GM12878 (cell line): ENCODE measurements at regions not wholly inside any gene's neighbourhood (a gene's known extent, or its start where the extent isn't known, plus 50 kb on each side); places are given as distances from the start of the nearest gene placed in this dataset.
"Not testable (repeated sequence)": the region's sequence is repeated elsewhere in the genome, so short reads cannot be mapped to it uniquely, and the experiment has no call there.

Source experiments
- ATAC-seq: fragments of 200-7000 bp; cut with Tn5 transposase; 3 replicates; pipeline ENCODE4 v1.9.1; 2020; ENCODE audit warnings: mild to moderate bottlenecking, moderate library complexity
- BruUV-seq: library from RNA; stranded (reverse); fragments of 400-500 nt; replicated peaks from 2 replicates; lab custom pipeline; 2021; lab: Mats Ljungman, UMichigan
- CTCF ChIA-PET: fragments of 300-600 bp; sonication (Branson Sonifier 250); formaldehyde crosslinking; extraction: SDS; loops from one replicate; lab custom pipeline; 2021; ENCODE audit warnings: inconsistent platforms; lab: Yijun Ruan, JAX
- POLR2A ChIA-PET: fragments of 350-600 bp; formaldehyde crosslinking; extraction: SDS; loops from one replicate; lab custom pipeline; 2021; ENCODE audit warnings: inconsistent platforms; lab: Charles Lee
- RAD21 ChIA-PET: fragments of 300-600 bp; sonication (Branson Sonifier 250); formaldehyde crosslinking; loops from one replicate; lab custom pipeline; 2023; ENCODE audit warnings: antibody characterized with exemption; ENCODE audit not compliant: unreplicated experiment; lab: Charles Lee
- SMC1A ChIA-PET: fragments of 300-600 bp; sonication (Branson Sonifier 250); formaldehyde crosslinking; loops from one replicate; lab custom pipeline; 2023; ENCODE audit not compliant: unreplicated experiment, uncharacterized antibody; lab: Charles Lee
- DNase-seq: peaks from one replicate; pipeline ENCODE4 v3.0.0-alpha.2; 2011; ENCODE audit warnings: low read depth, low spot score
- FAIRE-seq: peaks from 3 replicates; lab custom pipeline; 2011; peaks lifted over from hg19 to GRCh38; lab: Jason Lieb, UNC
- H2AFZ ChIP-seq: 2 replicates; pipeline ENCODE4 v1.6.0; 2011; ENCODE audit warnings: low read depth, low read length, control low read depth; ENCODE audit not compliant: control insufficient read depth
- H3K27ac ChIP-seq: 2 replicates; pipeline ENCODE4 v1.5.1; 2011; ENCODE audit warnings: control low read depth; ENCODE audit not compliant: control insufficient read depth, insufficient read depth
- H3K27me3 ChIP-seq, 2 experiments: replicated peaks in 1 of 2; 2 replicates each; pipeline versions ENCODE4 v1.6.0 to v1.6.1; 2011; ENCODE audit warnings: low read length in 1 of 2; ENCODE audit not compliant: control insufficient read depth in 2 of 2, insufficient read depth in 2 of 2
- H3K36me3 ChIP-seq, 2 experiments: 2 replicates each; pipeline ENCODE4 v1.5.1; 2011; ENCODE audit warnings: low read length in 1 of 2; ENCODE audit not compliant: control insufficient read depth in 2 of 2, insufficient read depth in 2 of 2
- H3K4me1 ChIP-seq: 2 replicates; pipeline ENCODE4 v1.6.1; 2011; ENCODE audit warnings: mild to moderate bottlenecking, low read length, moderate library complexity, mixed read lengths; ENCODE audit not compliant: control insufficient read depth, insufficient read depth
- H3K4me2 ChIP-seq: 2 replicates; pipeline ENCODE4 v1.6.0; 2011; ENCODE audit warnings: control low read depth; ENCODE audit not compliant: control insufficient read depth, insufficient read depth
- H3K4me3 ChIP-seq: fragments of 200-600 bp; sonication (generic); 2 replicates; pipeline ENCODE4 v1.5.1; 2016
- H3K79me2 ChIP-seq: 2 replicates; pipeline ENCODE4 v1.6.0; 2011; ENCODE audit warnings: low read length; ENCODE audit not compliant: control insufficient read depth, insufficient read depth
- H3K9ac ChIP-seq: 2 replicates; pipeline ENCODE4 v1.8.0; 2011; ENCODE audit warnings: low read length, control low read depth, mixed read lengths; ENCODE audit not compliant: control insufficient read depth, insufficient read depth
- H3K9me3 ChIP-seq: replicated peaks from 3 replicates; pipeline ENCODE4 v1.5.1; 2011; ENCODE audit warnings: mild to moderate bottlenecking, low read length; ENCODE audit not compliant: control insufficient read depth, insufficient read depth
- H4K20me1 ChIP-seq: 2 replicates; pipeline ENCODE4 v1.6.0; 2011; ENCODE audit not compliant: control insufficient read depth, insufficient read depth
- HCFC1 ChIP-seq: fragments of 150-350 bp; IDR thresholded peaks from 2 replicates; pipeline ENCODE4 v1.6.1; 2014; ENCODE audit warnings: low read length
- MYB ChIP-seq: fragments of 150-350 bp; IDR thresholded peaks from 2 replicates; pipeline ENCODE4 v1.6.1; 2014; ENCODE audit warnings: mild to moderate bottlenecking, low read depth, low read length, borderline replicate concordance
- SMAD5 ChIP-seq: IDR thresholded peaks from 2 replicates; pipeline ENCODE4 v1.6.1; 2016; ENCODE audit warnings: antibody characterized with exemption, low read depth
- TAF1 ChIP-seq: IDR thresholded peaks from 2 replicates; pipeline ENCODE4 v1.6.1; 2011; ENCODE audit warnings: mild to moderate bottlenecking, low read depth, low read length, borderline replicate concordance
- TCF7 ChIP-seq: IDR thresholded peaks from 2 replicates; pipeline ENCODE4 v1.6.1; 2014; ENCODE audit warnings: antibody characterized with exemption, borderline replicate concordance
- YBX1 ChIP-seq: fragments of 450-650 bp; IDR thresholded peaks from 2 replicates; pipeline ENCODE4 v1.6.1; 2016; ENCODE audit warnings: antibody characterized with exemption
- WGBS: methylation state at CpG from one replicate; pipeline ENCODE4 v1.1.6; 2016; ENCODE audit warnings: low lambda C conversion rate; ENCODE audit not compliant: insufficient replicate concordance, insufficient coverage; ENCODE audit errors: missing lambda C conversion rate; 5-methylcytosine and 5-hydroxymethylcytosine counted together
- in situ Hi-C: fragments of 300-500 bp; cut with MboI; formaldehyde crosslinking; loops from 9 replicates; pipeline ENCODE4 v1.14.3; 2018; ENCODE audit warnings: mixed read lengths
- intact Hi-C: fragments of 100-400 bp; cut with micrococcal nuclease; formaldehyde crosslinking; loops from one replicate; pipeline ENCODE4 v1.14.2; 2022; ENCODE audit not compliant: unreplicated experiment

DNA sequence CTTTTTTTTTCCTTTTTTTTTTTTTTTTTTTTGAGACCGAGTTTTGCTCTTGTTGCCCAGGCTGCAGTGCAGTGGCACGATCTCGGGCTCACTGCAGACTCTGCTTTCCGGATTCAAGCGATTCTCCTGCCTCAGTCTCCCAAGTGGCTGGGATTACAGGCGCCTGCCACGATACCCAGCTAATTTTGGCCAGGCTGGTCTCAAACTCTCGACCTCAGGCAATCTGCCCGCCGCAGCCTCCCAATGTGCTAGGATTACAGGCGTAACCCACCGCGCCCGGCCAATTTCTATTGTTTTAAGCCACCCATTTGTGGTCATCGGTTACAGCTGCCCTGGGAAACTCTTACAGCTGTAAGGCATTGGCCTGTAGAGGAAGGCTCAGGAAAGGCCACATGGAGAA, 617.7 kb downstream of the GABRG2 start:
- SMC1A ChIA-PET = no interaction called here
- WGBS = 41% methylated on average over 12 of the region's 15 CpGs

DNA sequence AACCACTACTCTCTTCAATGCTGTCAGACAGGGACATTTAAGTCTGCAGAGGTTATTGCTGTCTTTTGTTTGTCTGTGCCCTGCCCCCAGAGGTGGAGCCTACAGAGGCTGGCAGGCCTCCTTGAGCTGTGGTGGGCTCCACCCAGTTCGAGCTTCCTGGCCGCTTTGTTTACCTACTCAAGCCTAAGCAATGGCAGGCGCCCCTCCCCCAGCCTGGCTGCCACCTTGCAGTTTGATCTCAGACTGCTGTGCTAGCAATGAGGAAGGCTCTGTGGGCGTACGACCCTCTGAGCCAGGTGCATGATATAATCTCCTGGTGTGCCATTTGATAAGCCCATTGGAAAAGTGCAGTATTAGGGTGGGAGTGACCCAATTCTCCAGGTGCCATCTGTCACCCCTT, 628.7 kb downstream of the GABRG2 start:
- POLR2A ChIA-PET = not testable (repeated sequence)

More for the DNA sequence above, 617.7 kb downstream of the GABRG2 start:
- Histone ChIP-seq H3K9me3 (no peaks in the 10 kb centered on the region), H4K20me1 (no peaks in the 10 kb centered on the region), H3K79me2 (no peaks in the 10 kb centered on the region), H3K36me3 (no peaks in the 10 kb centered on the region), H2AFZ (no peak overlapping the region), H3K4me2 (no peak overlapping the region), H3K27me3 (no peaks in the 10 kb centered on the region), H3K4me3 (no peak overlapping the region), H3K9ac (no peak overlapping the region), H3K27ac (no peak overlapping the region), H3K4me1 (no peaks in the 10 kb centered on the region)
- TF ChIP-seq MYB (no peak), SMAD5 (no peak), HCFC1 (no peak), YBX1 (no peak), TCF7 (no peak), TAF1 (no peak)
- FAIRE-seq (no peak), ATAC-seq (no peak), DNase-seq (no peak)
- POLR2A ChIA-PET = interaction anchor here (0.6 to 0.7 kb wide), 2 partner anchors 46 to 137 kb away, joined by 3 to 5 read pairs; no protein-coding TSS in a partner anchor
- RAD21 ChIA-PET = no interaction called here
- BruUV-seq = no TSS peak
- CTCF ChIA-PET = interaction anchor here (0.6 kb wide), 1 partner anchor 333 kb away, joined by 3 read pairs; no protein-coding TSS in a partner anchor
- in situ Hi-C loops = no loop called here
- intact Hi-C loops = no loop called here

More for the DNA sequence above, 628.7 kb downstream of the GABRG2 start:
- H3K27ac ChIP-seq, H3K79me2 ChIP-seq, H4K20me1 ChIP-seq, BruUV-seq, H3K9me3 ChIP-seq, H3K4me1 ChIP-seq, FAIRE-seq, CTCF ChIA-PET, H2AFZ ChIP-seq, SMC1A ChIA-PET, H3K4me3 ChIP-seq, in situ Hi-C loops, H3K36me3 ChIP-seq, RAD21 ChIA-PET, ATAC-seq, H3K9ac ChIP-seq, intact Hi-C loops, H3K27me3 ChIP-seq, DNase-seq, H3K4me2 ChIP-seq: not testable (repeated sequence)
- 19% methylated on average over 5 of the region's 5 CpGs for WGBS
